ENCODE measurements at regions not wholly inside any gene's neighbourhood (a gene's known extent, or its start where the extent isn't known, plus 50 kb on each side); places are given as distances from the start of the nearest gene placed in this dataset.

- ATAC-seq (no peak), DNase-seq (no peak)
- intact Hi-C loops (cut with DNase I) = no loop called here
- TF ChIP-seq, protein P1, sequence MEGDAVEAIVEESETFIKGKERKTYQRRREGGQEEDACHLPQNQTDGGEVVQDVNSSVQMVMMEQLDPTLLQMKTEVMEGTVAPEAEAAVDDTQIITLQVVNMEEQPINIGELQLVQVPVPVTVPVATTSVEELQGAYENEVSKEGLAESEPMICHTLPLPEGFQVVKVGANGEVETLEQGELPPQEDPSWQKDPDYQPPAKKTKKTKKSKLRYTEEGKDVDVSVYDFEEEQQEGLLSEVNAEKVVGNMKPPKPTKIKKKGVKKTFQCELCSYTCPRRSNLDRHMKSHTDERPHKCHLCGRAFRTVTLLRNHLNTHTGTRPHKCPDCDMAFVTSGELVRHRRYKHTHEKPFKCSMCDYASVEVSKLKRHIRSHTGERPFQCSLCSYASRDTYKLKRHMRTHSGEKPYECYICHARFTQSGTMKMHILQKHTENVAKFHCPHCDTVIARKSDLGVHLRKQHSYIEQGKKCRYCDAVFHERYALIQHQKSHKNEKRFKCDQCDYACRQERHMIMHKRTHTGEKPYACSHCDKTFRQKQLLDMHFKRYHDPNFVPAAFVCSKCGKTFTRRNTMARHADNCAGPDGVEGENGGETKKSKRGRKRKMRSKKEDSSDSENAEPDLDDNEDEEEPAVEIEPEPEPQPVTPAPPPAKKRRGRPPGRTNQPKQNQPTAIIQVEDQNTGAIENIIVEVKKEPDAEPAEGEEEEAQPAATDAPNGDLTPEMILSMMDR (IDR thresholded peaks at IDR 0.05) = no peak
- Histone ChIP-seq H3K27me3 (ENCODE audit: low read depth) (no peaks in the 10 kb centered on the region), H3K4me1 (no peaks in the 10 kb centered on the region), H3K27ac (no peak overlapping the region), H3K9me3 (no peaks in the 10 kb centered on the region), H3K4me3 (no peak overlapping the region), H3K36me3 (no peaks in the 10 kb centered on the region)
These were observed 144.7 kb upstream of the STK17B start for GRCh38 chr2:196316050-196316430.

DNA sequence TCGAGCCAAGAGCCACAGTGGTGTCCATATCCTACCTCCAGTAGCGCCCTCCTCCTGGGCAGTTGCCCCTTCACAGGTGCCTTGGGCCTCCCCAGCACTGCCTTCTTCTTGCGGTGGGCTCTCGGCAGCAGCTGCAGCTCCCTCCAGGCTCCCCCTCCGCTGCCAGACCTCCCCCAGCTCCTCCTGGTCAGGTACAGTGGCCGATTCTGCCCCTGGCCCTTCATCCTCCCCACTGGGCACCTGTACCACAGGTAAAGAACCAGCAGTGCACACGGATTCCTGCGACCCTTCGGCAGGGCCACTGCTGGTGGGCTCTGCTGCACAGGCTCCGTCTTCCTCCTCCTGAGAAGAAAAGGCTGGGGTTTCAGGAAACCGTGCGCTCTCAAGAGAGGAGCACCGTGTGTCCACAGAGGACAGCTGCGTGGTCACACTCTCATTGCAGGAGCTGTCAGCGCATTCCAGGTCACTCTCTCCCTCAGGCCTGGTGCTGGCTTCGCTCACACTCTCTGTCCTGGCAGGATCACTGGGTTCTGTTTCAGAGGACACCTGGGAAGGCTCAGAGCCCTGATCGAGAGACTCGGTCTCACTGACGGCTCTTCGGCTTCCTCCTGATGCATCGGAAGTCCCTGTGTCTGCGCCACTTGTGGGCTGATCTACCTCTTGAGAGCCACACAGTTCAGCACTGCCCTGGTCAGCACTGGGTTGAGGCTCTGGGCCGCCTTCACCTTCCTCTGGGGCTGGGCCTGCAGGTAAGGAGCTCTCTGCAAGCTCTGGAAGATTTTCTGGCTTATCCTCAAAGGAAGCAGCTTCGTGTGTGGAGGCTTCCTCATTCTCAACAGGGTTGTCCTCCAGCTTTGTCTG lies 147.4 kb upstream of the STK17B start:
- Histone ChIP-seq H3K36me3 (no peaks in the 10 kb centered on the region), H3K9me3 (no peaks in the 10 kb centered on the region), H3K27ac (no peak overlapping the region), H3K4me3 (no peak overlapping the region), H3K27me3 (ENCODE audit: low read depth) (no peaks in the 10 kb centered on the region), H3K4me1 (no peaks in the 10 kb centered on the region)
- intact Hi-C loops (cut with DNase I) = no loop called here
- TF ChIP-seq, protein P1 (IDR thresholded peaks at IDR 0.05) = no peak
- no peak for DNase-seq
- peak in 1 of 2 donors; percentile 42 for ATAC-seq

DNA sequence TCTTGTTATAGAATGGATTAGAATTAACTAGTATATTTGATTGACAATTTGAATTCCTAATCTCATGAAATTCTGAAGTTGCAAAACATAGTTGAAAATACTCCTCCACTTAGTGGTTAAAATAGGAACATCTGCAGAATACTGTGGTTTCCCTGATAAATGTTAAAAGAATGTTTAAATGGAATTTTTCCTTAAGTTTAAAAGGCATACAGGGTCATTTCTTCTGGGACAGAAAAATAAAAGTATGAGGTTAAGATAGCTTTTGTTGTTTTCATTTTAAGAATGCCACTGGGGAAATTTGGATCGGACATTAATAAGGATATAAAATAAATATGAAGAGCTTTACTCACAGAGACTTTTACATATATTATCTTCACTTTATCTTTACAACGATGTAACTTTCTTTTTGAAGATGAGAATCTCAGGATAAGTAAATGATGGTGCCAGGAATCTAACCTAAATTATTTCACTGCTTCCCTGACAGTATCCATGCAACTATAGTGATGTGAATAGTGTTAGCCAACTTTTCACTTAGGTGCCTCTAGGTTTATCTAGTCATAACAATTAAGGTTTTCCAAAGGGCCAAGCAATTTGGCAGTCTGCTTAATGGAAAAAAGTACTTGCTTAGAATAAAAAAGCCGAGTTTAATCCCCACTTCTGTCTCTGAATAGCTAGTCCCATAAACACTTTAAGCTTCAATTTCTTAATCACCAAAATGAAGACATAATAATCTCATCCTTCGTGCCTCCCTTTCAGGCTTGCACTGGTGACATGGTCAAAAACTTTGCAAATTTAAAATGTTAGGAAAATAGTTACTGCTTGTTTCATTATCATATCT lies 151.8 kb upstream of the STK17B start:
- Histone ChIP-seq H3K27me3 (ENCODE audit: low read depth) (no peaks in the 10 kb centered on the region), H3K27ac (no peak overlapping the region), H3K4me1 (no peaks in the 10 kb centered on the region), H3K4me3 (no peak overlapping the region), H3K9me3 (no peaks in the 10 kb centered on the region), H3K36me3 (no peaks in the 10 kb centered on the region)
- ATAC-seq = no peak
- no peak for DNase-seq
- TF ChIP-seq, protein P1 (IDR thresholded peaks at IDR 0.05) = no peak
- intact Hi-C loops (cut with DNase I) = no loop called here

DNA sequence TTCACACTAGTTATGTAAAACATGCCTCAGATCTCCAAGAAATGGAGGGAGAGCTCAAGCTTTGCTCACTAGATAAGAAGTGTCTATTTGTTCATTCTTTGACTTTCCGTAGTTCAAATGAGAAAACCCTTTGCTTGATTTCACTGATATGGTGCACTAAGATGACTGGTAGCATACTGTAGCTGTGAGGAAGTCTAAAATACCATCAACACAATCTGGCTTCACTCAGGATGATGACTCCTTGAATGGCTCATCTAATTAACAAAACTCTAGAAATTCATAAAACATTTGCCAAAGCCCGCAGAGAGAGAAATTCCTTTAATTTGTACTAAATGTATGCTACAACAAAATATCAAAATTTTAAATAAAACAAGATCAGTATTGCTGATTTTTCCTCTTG lies 152.8 kb upstream of the STK17B start:
- intact Hi-C loops (cut with DNase I) = no loop called here
- no peak for DNase-seq
- H3K4me3 ChIP-seq = no peak overlapping the region

DNA sequence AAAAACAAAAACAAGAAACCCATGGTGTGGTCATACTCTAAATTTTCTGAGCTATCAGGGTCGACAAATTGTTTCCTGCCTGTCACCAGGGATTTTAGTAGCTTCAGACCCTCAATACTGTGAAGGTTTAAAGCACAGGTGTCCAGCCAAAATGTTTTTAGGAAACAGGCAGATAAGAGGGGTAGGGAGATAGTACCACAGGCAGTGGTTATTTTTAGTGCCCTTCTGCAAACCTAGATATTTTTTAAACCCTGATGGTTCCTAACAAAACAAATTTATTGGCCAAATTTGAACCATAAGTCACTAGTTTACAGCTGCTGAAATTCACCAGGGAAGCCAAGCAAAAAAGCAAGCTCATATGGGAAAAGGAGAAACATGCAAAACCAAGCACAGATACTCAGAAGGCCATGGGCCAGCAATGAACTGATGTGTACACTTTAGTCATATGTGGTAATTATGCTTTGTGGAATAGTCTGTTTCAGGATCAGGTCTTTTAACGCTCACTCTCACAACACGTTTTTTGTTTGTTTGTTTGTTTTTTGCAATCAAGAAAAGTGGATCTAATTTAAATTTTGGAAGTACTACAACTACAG lies 156.8 kb upstream of the STK17B start:
- intact Hi-C loops (cut with DNase I) = no loop called here
- ATAC-seq = no peak
- TF ChIP-seq, protein P1 (IDR thresholded peaks at IDR 0.05) = no peak
- Histone ChIP-seq H3K27ac (no peak overlapping the region), H3K9me3 (no peaks in the 10 kb centered on the region), H3K4me3 (no peak overlapping the region), H3K36me3 (no peaks in the 10 kb centered on the region), H3K27me3 (ENCODE audit: low read depth) (no peaks in the 10 kb centered on the region), H3K4me1 (peaks cover 4% of the 10 kb centered on the region)
- DNase-seq = no peak

More for the DNA sequence above, 152.8 kb upstream of the STK17B start:
- ATAC-seq = no peak
- TF ChIP-seq, protein P1 (IDR thresholded peaks at IDR 0.05) = no peak
- Histone ChIP-seq H3K27me3 (ENCODE audit: low read depth) (no peaks in the 10 kb centered on the region), H3K36me3 (no peaks in the 10 kb centered on the region), H3K4me1 (no peaks in the 10 kb centered on the region), H3K27ac (no peak overlapping the region), H3K9me3 (no peaks in the 10 kb centered on the region)

All from lower lobe of right lung (tissue), 2 donors.